ENCODE measurements at regions not wholly inside any gene's neighbourhood (a gene's known extent, or its start where the extent isn't known, plus 50 kb on each side); places are given as distances from the start of the nearest gene placed in this dataset.

GRCh38 chr13:40398065-40398464 lies 268.4 kb downstream of the FOXO1 start:
- TF ChIP-seq RAD21 (IDR thresholded peaks at IDR 0.05; ENCODE audit: insufficient read depth, low read depth, low read length) (no peak), USF2 (IDR thresholded peaks at IDR 0.05; ENCODE audit: borderline replicate concordance, low read depth, low read length) (no peak), CTCF (IDR thresholded peaks at IDR 0.05 in 2 of 3, conservative IDR thresholded peaks at IDR 0.05 in 1 of 3; ENCODE audit: control insufficient read depth in 2 of 3, extremely low read depth in 1 of 3, insufficient read depth in 1 of 3, low read depth in 3 of 3, low read length in 3 of 3) (no peak)
